ENCODE measurements at regions not wholly inside any gene's neighbourhood (a gene's known extent, or its start where the extent isn't known, plus 50 kb on each side); places are given as distances from the start of the nearest gene placed in this dataset.
"Not testable (repeated sequence)": the region's sequence is repeated elsewhere in the genome, so short reads cannot be mapped to it uniquely, and the experiment has no call there.

DNA sequence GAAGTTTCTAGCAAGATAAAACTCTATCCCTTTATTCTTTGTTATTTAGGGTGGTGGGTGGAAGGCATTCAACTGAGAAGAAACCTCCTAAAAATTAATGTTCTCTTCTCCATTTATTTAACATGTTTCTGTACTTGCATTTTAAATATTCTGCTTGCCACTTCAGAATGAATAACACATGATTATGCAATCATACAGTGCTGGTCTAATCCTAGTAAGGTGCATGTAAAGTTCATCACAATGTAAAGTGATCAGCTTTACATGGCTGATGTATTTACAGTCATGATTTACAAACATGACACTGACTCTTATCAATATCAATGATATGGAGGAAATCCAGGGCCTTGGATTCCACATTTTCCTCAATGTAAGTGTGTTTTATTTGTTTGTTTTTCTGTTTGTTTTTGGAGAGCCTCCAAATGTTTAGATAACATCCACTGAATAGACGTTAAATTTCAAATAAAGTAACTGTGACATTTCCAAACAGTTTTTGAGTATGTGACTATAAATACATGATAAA lies 342.1 kb upstream of the CTSO start:
- H3K27ac ChIP-seq (ENCODE audit: low read depth): no peak overlapping the region
- WGBS: 46% methylated on average over 1 of the region's 1 CpG
- no peak overlapping the region for H3K4me3 ChIP-seq (ENCODE audit: low read depth, low read length)
- no peaks in the 10 kb centered on the region for H3K4me1 ChIP-seq (ENCODE audit: insufficient read depth)
- no peak for DNase-seq (ENCODE audit: extremely low spot score)
- H3K36me3 ChIP-seq (ENCODE audit: insufficient read depth): no peaks in the 10 kb centered on the region

GRCh38 chr4:156294577-156294976 lies 340.9 kb upstream of the CTSO start:
- H3K36me3 ChIP-seq (ENCODE audit: insufficient read depth): no peaks in the 10 kb centered on the region
- no peak overlapping the region for H3K27ac ChIP-seq (ENCODE audit: low read depth)
- no peak for DNase-seq (ENCODE audit: extremely low spot score)
- WGBS: 32% methylated on average over 2 of the region's 2 CpGs
- no peaks in the 10 kb centered on the region for H3K4me1 ChIP-seq (ENCODE audit: insufficient read depth)
- no peak overlapping the region for H3K4me3 ChIP-seq (ENCODE audit: low read depth, low read length)

DNA sequence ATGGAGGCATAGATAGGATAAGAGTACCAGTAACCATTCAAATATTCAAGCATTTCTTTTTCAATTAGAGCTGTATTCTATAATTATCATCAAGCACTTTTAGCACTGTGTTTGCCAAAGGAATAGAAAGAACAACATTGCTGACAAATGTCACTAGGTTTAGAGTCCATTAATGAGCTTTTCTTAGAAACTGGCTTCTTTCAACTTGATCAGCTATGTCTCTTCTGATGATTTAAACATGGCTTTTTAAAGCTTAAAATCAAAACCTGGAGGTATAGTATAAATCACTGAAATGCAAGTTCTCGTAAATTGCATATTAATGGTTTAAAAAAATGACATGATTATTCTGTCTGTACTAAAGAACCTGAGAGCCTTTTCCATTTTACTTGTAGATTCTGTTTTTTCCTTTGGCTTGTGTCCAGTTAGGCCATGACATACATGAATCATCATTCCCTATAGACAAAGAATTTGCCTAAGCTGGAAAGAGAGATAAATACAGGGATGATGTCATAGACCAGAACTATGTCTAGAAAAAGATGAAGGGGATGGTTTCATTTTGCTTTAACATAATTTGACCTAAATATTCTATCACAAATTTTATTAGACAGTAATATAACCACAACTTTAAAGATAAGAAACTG lies 340.1 kb upstream of the CTSO start:
- Histone ChIP-seq H3K4me1 (ENCODE audit: insufficient read depth) (no peaks in the 10 kb centered on the region), H3K36me3 (ENCODE audit: insufficient read depth) (no peaks in the 10 kb centered on the region), H3K27ac (ENCODE audit: low read depth) (no peak overlapping the region), H3K4me3 (ENCODE audit: low read depth, low read length) (no peak overlapping the region)
- 67% methylated on average over 1 of the region's 1 CpG for WGBS
- DNase-seq (ENCODE audit: extremely low spot score): peak; percentile 59

DNA sequence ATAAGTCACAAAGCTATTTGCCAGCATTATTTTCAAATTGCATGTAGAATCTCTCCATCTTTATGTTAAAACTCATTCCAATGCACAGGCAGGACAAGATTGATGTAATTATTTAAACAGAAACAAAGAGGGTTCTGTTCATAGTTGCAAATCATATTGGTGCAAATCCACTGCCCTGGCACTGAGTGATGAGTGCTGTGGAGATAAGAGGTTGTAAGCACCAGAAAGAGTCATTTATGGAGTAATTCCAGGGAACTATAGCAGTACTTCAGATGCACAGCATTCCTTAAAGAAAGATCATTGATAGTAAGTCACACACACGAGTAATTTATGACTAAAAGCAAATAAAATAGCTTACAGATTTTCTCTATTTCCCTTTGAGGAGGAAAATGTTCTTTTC lies 337.7 kb upstream of the CTSO start:
- WGBS: 36% methylated on average over 1 of the region's 1 CpG
- Histone ChIP-seq H3K4me3 (ENCODE audit: low read depth, low read length) (no peak overlapping the region), H3K27ac (ENCODE audit: low read depth) (no peak overlapping the region), H3K36me3 (ENCODE audit: insufficient read depth) (no peaks in the 10 kb centered on the region), H3K4me1 (ENCODE audit: insufficient read depth) (no peaks in the 10 kb centered on the region)
- no peak for DNase-seq (ENCODE audit: extremely low spot score)

GRCh38 chr4:156290811-156291210 lies 337.1 kb upstream of the CTSO start:
- no peak for DNase-seq (ENCODE audit: extremely low spot score)
- 39% methylated on average over 2 of the region's 2 CpGs for WGBS
- H3K27ac ChIP-seq (ENCODE audit: low read depth): no peak overlapping the region
- H3K36me3 ChIP-seq (ENCODE audit: insufficient read depth): no peaks in the 10 kb centered on the region
- H3K4me3 ChIP-seq (ENCODE audit: low read depth, low read length): no peak overlapping the region
- no peaks in the 10 kb centered on the region for H3K4me1 ChIP-seq (ENCODE audit: insufficient read depth)

DNA sequence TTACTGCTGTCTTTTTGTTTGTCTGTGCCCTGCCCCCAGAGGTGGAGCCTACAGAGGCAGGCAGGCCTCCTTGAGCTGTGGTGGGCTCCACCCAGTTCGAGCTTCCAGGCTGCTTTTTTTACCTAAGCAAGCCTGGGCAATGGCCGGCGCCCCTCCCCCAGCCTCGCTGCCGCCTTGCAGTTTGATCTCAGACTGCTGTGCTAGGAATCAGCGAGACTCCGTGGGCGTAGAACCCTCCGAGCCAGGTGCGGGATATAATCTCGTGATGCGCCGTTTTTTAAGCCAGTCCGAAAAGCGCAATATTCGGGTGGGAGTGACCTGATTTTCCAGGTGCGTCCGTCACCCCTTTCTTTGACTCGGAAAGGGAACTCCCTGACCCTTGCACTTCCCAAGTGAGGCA lies 336.4 kb upstream of the CTSO start:
- H3K36me3 ChIP-seq (ENCODE audit: insufficient read depth); DNase-seq (ENCODE audit: extremely low spot score); H3K4me1 ChIP-seq (ENCODE audit: insufficient read depth); H3K27ac ChIP-seq (ENCODE audit: low read depth); H3K4me3 ChIP-seq (ENCODE audit: low read depth, low read length): not testable (repeated sequence)
- WGBS: 95% methylated on average over 19 of the region's 19 CpGs

DNA sequence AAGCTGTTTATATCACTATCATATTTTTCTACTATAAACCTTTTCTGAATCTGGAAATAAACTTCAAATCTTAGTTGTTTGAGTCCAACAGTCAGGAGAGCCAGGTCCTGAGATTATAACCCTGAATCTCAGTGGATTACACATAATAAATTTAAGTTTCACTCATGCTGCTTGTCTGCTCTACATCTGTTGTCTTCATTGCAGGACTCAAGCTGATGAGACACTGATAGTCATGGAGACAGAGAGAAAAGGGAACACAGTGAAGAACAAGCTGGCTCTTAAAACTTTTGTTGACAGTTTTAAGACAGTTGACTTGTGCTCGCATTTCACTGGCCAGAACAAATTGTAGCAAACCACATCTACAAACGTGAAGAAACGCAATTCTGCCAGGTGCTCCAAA lies 327.0 kb upstream of the CTSO start:
- no peak for DNase-seq (ENCODE audit: extremely low spot score)
- Histone ChIP-seq H3K4me1 (ENCODE audit: insufficient read depth) (no peaks in the 10 kb centered on the region), H3K36me3 (ENCODE audit: insufficient read depth) (no peaks in the 10 kb centered on the region), H3K4me3 (ENCODE audit: low read depth, low read length) (no peak overlapping the region), H3K27ac (ENCODE audit: low read depth) (no peak overlapping the region)
- 27% methylated on average over 3 of the region's 3 CpGs for WGBS

- Histone ChIP-seq H3K36me3 (ENCODE audit: insufficient read depth) (no peaks in the 10 kb centered on the region), H3K4me3 (ENCODE audit: low read depth, low read length) (no peak overlapping the region), H3K27ac (ENCODE audit: low read depth) (no peak overlapping the region), H3K4me1 (ENCODE audit: insufficient read depth) (no peaks in the 10 kb centered on the region)
- DNase-seq (ENCODE audit: extremely low spot score): no peak
Observed at GRCh38 chr4:156265407-156265806, 311.7 kb upstream of the CTSO start.

DNA sequence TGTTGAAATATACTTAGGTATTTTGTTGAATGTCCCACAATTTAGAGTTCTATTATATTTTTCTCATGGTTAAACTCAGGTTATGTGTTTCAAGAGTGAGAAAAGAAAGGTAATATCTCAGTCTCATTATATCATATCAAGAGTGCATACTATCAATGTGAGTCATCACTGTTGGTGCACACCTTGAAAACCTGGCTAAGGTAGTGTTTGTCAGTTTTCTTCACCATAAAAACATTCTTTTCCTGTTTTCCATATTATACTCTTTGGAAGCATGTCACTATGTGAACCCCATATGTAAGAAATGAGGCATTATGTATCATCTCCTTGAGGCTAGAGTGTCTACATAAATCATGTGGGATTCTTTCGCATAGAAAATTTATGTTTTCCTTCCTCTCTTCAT lies 307.6 kb upstream of the CTSO start:
- Histone ChIP-seq H3K4me3 (ENCODE audit: low read depth, low read length) (no peak overlapping the region), H3K4me1 (ENCODE audit: insufficient read depth) (no peaks in the 10 kb centered on the region), H3K27ac (ENCODE audit: low read depth) (no peak overlapping the region), H3K36me3 (ENCODE audit: insufficient read depth) (no peaks in the 10 kb centered on the region)
- no peak for DNase-seq (ENCODE audit: extremely low spot score)
- 93% methylated on average over 1 of the region's 1 CpG for WGBS

DNA sequence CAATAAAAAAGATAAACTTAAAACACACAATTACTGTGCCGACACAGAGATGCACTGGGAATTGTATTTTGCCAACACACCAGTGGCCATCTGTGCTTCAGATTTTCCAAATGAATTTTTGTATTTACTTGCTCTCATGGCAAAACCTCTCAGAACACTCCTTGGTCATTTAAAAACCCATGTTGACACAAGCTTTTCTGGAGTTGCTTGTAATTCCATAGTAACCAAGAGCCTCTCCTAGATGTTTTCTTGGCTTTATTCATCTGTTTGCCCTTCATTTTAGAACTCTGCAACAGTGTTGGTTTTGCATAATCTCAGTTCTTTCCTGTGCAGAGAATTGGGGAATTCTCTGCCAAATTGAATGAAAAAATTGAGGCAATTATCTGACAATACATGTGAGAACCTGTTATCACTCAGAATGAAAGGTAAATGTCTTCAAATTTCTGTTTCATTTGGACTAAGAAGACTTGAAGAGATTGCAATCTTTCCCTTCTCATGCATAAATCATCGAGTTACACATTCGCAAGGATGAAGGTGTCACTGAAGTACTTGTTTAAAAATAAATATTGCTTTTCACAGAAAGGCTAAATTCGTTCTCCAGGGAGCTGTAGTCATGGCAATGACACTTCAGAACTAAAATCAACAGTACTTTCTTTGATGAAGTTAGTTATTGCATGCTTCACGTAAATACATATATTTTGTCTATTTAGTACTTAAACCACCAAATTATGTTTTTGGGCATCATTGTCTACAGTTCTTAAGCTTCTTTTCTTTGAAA lies 301.8 kb upstream of the CTSO start:
- Histone ChIP-seq H3K4me3 (ENCODE audit: low read depth, low read length) (no peak overlapping the region), H3K36me3 (ENCODE audit: insufficient read depth) (no peaks in the 10 kb centered on the region), H3K4me1 (ENCODE audit: insufficient read depth) (no peaks in the 10 kb centered on the region), H3K27ac (ENCODE audit: low read depth) (no peak overlapping the region)
- no peak for DNase-seq (ENCODE audit: extremely low spot score)
- 56% methylated on average over 5 of the region's 5 CpGs for WGBS

GRCh38 chr4:156252358-156252921 lies 298.8 kb upstream of the CTSO start:
- no peaks in the 10 kb centered on the region for H3K4me1 ChIP-seq (ENCODE audit: insufficient read depth)
- WGBS: 58% methylated on average over 2 of the region's 2 CpGs
- no peak overlapping the region for H3K27ac ChIP-seq (ENCODE audit: low read depth)
- H3K36me3 ChIP-seq (ENCODE audit: insufficient read depth): no peaks in the 10 kb centered on the region
- H3K4me3 ChIP-seq (ENCODE audit: low read depth, low read length): no peak overlapping the region
- DNase-seq (ENCODE audit: extremely low spot score): no peak

- Histone ChIP-seq H3K4me1 (ENCODE audit: insufficient read depth) (no peaks in the 10 kb centered on the region), H3K4me3 (ENCODE audit: low read depth, low read length) (no peak overlapping the region), H3K27ac (ENCODE audit: low read depth) (no peak overlapping the region), H3K36me3 (ENCODE audit: insufficient read depth) (no peaks in the 10 kb centered on the region)
- DNase-seq (ENCODE audit: extremely low spot score): no peak
- WGBS: 82% methylated on average over 3 of the region's 3 CpGs
Observed at GRCh38 chr4:156251373-156252065, 297.9 kb upstream of the CTSO start.

GRCh38 chr4:156248917-156249316 lies 295.3 kb upstream of the CTSO start:
- no peak overlapping the region for H3K4me3 ChIP-seq (ENCODE audit: low read depth, low read length)
- WGBS: 87% methylated on average over 3 of the region's 3 CpGs
- H3K4me1 ChIP-seq (ENCODE audit: insufficient read depth): no peaks in the 10 kb centered on the region
- H3K36me3 ChIP-seq (ENCODE audit: insufficient read depth): no peaks in the 10 kb centered on the region
- no peak for DNase-seq (ENCODE audit: extremely low spot score)
- no peak overlapping the region for H3K27ac ChIP-seq (ENCODE audit: low read depth)

DNA sequence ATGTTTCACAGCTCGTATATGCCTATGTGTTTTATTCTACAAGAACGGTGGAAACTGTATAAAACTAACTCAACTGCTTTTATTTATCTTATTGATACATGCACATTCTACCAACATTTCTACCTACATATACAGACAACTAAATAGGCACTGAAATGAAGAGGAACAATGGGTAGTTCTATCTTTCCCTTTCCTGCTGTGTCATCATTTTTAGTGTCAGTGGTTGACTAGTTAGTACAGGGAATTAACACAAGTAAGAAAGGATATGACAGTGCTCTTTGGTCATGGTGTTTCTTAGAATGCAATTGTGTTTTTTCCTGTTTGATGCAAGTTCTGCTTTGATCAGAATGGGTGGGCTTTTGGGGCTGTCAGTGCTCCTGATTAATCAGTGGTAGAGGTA lies 293.8 kb upstream of the CTSO start:
- H3K27ac ChIP-seq (ENCODE audit: low read depth): no peak overlapping the region
- H3K36me3 ChIP-seq (ENCODE audit: insufficient read depth): no peaks in the 10 kb centered on the region
- H3K4me1 ChIP-seq (ENCODE audit: insufficient read depth): no peaks in the 10 kb centered on the region
- WGBS: 43% methylated on average over 2 of the region's 2 CpGs
- no peak overlapping the region for H3K4me3 ChIP-seq (ENCODE audit: low read depth, low read length)
- DNase-seq (ENCODE audit: extremely low spot score): no peak

All from urinary bladder (tissue), 3 donors.